NCI-H2029 (cell line): ENCODE measurements at regions not wholly inside any gene's neighbourhood (a gene's known extent, or its start where the extent isn't known, plus 50 kb on each side); places are given as distances from the start of the nearest gene placed in this dataset.
"Not testable (repeated sequence)": the region's sequence is repeated elsewhere in the genome, so short reads cannot be mapped to it uniquely, and the experiment has no call there.

Experiments
- DNase-seq: peaks from one replicate; lab custom pipeline; 2025; lab: John Stamatoyannopoulos, UW

DNA sequence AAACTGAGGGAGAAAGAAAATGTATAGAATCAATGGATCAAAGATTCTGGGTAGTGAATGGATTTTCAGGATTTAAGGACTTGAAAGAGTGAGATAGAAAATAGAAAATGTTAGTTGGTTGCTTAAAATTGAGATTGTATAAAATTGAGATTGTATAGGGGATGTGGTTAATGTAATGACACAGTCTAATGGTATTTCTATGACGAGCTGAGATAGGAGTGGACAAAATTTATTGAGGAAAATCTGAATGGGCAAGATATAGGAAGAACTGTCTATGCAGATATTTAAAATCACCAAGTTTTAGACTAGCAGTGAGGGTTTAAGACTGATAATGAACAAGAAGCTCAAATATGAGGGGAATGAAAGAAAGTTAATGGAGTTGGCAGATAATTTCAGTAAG is 406.6 kb downstream of the NYAP2 start:
- no peak for DNase-seq

DNA sequence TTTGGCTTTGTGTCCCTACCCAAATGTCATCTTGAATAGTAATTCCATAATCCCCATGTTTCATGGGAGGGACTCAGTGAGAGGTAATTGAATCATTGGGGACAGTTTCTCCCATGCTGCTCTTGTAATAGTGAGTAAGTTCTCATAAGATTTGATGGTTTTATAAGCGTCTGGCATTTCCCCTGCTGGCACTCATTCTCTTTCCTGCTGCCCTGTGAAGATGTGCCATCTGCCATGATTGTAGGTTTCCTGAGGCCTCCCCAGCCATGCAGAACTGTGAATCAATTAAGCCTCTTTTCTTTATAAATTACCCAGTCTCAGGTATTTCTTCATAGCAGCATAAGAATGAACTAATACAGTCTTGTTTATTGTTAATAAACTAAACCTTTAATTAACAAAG is 402.6 kb downstream of the NYAP2 start:
- not testable (repeated sequence) for DNase-seq

DNA sequence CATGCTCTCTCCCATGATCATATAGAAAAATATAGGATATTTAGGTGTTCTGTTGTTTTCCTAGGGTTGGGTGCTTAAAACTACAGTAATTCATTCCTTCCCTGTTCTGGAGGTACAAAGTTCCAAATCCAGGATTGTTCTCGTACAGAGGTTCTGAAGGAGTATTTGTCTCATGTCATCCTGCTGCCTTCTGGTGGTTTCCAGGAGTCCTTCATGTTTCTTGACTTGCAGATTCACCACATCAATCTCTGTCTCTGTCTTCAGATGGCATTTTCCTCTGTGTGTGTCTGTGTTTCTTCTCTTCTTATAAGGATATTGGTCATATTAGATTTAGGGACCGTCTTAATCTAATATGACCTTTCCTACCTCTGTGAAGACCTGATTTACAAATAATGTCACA is 397.9 kb downstream of the NYAP2 start:
- no peak for DNase-seq

DNA sequence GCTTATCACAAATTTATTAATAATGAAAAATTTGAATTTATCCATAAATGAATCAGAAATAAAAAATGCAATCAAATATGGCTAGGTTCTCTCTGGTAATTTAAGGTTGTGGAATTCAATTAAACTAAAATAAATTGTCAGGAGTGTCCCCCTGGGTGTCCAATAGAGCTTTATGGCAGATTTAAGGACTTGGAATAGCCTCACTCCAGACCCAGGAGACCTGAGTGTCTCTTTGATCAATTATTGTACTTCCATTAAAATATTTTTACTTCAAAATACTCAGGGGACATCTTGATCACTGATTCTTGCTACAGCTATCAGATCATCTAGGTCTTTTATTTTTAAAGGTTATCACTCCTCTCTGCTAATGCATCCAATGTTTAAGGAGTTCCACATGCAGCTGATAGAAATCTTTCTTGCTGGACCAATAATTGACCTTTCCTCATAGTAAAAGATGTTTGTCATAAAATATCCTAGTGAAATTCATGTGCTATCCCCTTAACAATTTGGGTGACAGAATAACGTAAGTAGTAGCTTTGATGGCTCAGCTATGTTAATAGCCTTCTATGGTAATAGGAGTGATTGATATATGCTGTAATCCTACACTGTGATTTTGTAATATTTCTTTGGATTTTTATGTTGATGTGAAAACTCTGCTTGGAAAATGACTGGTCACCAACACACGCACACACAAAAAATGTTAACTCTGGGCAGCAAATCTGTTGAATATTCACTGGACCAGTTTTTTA is 395.3 kb downstream of the NYAP2 start:
- DNase-seq, result no peak

DNA sequence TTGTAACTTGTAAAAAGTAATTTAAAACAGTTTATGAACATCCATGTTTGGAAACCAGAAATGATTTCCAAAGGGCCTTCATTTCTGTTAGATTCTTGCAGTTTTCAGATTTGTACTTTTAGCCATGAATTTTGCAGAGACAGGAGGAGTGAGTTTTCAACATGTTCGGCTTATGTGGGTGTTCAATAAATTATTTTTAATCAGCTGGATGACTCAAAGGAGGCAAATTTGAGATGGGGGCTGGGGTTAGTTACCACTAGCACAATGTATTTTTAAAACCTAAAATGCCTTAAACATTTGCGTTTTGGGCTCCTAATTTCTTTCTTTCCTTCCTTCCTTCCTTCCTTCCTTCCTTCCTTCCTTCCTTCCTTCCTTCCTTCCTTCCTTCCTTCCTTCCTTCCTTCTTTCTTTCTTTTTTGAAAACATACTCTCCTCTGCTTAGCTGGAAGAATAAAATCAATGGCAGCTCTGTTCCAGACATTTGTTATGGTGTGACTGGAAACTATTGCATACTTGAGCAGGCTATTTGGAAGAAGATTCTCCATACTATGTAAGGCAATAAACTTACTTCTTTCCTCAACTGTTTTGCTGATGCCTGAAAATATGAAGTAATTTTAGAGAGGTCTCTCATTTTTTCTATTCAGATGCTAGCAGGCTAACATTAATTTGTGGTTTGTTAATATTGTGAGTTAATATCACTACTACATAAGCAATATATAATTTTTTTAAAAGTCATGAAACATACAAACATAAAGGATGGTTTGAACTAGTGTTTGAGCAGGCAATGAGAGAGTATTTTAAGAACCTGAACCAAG is 394.4 kb downstream of the NYAP2 start:
- DNase-seq, result no peak

DNA sequence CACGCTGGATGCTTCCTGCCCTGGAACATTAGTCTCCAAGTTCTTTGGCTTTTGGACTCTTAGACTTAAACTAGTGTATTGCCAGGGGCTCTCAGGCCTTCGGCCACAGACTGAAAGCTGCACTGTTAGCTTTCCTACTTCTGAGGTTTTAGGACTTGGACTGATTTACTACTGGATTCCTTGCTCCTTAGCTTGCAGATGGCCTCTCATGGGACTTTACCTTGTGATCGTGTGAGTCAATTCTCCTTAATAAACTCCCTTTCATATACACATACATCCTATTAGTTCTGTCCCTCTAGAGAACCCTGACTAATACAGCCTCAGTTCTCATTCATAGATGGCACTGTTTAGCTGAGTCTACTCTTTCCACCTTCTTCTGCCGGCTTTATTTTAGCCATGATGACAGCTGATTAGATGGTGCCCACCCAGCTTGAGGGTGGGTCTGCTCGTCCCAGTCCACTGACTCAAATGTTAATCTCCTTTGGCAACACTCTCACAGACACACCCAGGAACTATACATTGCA is 389.1 kb downstream of the NYAP2 start:
- no peak for DNase-seq

DNA sequence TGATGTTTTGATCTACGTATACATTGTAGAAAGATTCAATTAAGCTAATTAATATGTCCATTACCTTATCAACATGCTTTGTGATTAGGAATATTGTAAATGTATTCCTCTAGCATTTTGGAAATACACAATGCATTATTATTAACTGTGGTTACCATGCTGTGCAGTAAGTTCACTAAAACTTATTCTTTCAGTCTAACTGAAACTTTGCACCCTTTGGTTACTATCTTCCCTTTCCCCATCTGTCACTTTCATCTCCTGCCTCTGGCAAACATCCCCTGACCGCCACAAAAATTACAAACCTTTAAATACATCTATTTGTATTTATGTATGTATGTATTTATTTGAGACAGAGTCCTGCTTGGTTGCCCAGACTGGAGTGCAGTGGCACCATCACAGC is 388.0 kb downstream of the NYAP2 start:
- DNase-seq, result no peak

DNA sequence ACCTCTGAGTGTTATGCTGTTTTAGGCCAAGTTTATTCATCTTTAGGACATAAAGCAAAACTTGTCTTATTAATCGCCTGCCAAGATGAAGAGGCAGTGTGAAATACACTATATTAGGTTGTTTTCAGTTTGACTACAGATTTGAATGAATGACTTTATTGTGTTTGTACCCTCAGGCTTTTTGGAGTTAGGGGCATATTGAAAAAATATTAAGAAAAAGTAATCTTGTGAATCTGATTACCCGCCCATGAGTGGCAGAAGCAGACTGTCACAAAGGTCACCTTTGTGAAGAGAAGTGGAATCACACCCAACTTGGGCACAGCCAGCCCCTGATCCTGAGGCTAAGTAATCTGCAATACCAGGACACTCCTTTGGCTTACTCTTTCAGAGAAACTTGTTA is 382.5 kb downstream of the NYAP2 start:
- DNase-seq, result no peak

DNA sequence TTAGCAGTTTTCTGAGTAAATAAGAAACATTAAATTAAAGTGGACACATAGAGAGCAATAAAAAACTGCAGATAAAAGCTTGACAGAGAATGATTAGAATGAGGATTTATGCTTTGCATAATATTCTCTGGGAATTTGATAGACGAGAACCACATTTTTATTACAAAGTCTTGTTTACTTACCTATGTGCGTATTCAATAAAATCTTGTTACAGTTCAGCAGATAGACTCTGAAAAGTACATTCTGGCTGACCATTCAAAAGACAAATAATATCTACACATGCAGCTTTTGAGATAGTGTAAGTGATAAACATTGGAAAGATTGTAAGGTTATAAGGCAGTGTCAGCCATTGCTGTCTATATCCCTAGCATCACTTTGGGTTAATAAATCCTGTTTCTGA is 381.6 kb downstream of the NYAP2 start:
- no peak for DNase-seq

DNA sequence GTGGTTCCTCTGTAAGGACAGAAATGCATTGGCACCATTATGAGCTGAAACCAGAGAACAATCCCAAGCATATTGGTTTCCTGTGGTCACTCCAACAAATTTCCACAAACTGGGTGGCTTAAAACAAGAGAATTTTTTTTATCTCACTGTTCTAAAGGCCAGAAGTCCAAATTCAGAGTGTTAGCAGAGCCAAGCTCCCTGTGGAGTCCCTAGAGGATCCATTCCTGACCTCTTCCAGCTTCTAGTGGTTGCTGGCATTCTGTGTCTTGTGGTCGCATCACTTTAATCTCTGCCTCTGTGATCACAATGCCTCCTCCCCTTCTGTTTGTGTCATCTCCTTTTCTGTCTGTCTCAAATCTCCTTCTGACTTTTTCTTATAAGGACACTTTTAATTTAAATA is 380.3 kb downstream of the NYAP2 start:
- DNase-seq, result no peak

DNA sequence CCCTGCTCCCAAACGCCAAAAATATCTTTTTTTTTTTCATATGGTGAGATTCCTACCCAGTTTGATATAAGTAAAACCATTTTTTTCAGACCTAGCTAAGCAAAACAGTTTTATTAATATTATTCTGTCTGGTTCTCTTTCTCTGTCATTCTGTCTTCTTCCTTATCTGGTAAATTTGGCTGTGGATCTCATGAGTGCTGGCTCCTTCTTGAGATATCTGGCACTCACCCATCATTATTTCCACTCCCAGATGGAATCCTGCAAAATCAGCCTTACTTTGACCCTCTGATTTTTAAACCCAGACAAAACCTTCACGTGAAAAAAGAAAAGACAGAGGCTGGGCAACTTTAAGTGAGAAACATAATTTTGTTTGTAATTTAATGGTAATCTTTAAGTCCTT is 373.6 kb downstream of the NYAP2 start:
- no peak for DNase-seq

DNA sequence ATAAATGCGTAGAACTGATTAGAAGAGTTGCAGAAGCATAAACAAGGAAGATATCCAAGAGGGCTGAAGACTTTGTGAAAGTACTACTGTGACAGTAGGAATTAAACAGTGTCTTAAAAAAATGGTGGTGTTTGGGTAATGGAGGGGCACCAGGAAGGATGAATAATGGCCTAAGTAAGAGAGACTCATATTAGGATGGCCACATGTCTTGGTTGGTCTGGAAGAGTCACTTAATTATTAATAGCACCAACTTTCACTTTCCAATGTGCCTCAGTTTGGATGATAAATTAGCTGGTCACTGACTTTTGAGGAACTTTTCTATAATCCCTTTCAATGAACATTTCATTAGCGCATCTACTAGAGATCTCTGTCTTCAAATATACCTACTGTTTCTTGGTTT is 372.2 kb downstream of the NYAP2 start:
- DNase-seq, result no peak

DNA sequence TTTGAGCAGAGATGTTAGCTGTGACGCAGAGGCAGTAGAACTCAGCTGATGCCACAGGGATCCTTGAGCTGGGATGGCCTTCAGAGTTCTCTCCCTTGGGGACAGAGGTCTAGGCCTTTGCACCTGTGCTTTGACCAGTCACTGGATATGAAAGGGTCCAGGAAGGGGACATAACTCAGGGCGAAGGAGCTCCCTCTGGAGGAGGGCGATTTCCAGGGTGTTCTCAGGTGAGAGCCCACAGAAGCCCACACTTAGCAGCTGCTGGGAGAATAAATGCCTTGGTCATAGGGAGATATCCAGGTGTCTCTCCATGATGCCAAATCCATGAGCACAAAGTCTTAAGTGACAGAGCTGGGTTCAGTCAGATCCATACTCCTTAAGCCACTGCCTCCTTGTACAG is 369.2 kb downstream of the NYAP2 start:
- no peak for DNase-seq

DNA sequence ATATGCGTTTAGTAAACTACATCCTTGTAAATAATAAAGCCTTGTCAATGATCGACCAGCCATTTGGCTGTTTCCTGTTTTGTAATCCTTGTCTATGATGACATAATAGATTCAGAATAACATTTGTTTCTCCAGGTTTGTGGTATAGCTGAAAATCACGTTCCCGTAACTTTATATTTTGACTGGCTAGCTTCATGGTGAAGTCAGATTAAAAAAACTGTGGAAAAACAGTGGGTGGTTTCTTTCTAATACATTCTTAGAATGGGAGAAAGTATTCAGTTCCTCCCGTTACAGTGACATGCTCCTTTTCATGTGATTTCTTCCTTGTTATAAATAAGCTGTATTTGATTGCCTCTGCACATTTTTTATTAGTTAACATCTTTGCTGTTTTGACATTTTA is 366.9 kb downstream of the NYAP2 start:
- no peak for DNase-seq

DNA sequence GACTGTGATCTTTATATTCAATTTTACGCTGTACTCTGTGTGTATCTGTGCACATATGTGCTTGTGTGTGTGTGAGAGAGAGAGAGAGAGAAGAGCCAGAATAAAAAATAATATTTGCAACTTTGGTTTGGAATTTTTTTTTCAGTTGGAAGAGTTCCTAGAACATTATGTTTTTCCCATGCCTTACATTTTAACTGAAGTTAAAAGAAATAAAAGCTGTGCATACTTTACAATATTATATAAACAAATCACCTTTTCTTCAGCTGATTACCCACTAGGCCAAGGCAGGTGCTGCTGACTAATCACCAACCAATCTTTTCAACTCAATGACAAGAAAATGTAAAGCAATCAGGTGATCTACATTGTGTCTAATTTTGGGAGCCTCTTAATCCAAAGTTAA is 366.3 kb downstream of the NYAP2 start:
- no peak for DNase-seq

DNA sequence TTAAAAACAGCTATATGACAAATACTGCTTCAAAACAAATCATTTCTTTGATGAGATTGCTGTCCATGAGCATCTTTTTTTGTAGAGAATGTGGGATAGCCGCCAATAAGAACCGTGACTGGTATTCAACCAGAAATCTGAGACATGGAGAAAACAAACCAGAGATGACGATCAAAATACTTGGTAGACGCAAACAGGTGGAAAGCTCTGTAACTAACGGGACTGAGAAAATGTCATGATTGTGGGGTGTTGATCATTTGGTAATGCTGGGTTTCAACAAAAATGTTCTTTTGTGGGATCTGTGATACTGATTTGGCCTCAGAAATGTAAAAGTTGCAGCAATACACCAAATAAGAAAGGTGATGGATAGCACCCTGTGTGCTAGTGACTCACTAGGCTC is 364.8 kb downstream of the NYAP2 start:
- no peak for DNase-seq

DNA sequence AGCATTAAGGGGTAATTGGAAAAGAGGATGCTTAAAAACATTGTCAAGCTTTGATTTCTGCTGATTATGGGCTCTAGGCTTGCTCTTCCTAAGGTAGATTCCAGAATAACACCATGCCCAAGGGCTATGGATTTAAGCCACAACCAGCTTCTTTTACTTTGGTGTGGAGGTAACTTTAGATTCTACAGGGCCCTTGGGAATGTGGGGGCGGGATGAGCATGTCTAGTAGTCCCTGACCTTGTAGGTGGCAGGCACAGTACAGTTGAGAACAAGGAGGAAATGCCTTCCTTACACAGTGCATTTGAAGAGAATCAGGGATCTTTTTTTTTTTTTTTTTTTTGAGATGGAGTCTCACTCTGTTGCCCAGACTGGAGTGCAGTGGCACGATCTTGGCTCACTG is 364.2 kb downstream of the NYAP2 start:
- no peak for DNase-seq

DNA sequence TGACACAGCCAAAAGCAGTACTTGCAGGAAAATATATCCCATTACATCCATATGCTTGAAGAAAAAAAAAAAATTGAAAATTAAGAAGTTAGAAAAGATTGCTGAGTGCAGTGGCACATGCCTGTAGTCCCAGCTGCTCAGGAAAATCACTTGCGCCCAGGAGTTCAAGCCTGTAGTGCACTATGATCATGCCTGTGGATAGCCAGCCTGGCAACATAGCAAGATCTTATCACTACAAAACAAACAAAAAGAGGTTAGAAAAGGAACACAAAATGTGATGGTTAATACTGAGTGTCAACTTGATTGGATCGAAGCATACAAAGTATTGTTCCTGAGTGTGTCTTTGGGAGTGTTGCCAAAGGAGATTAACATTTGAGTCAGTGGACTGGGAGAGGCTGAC is 361.9 kb downstream of the NYAP2 start:
- no peak for DNase-seq

DNA sequence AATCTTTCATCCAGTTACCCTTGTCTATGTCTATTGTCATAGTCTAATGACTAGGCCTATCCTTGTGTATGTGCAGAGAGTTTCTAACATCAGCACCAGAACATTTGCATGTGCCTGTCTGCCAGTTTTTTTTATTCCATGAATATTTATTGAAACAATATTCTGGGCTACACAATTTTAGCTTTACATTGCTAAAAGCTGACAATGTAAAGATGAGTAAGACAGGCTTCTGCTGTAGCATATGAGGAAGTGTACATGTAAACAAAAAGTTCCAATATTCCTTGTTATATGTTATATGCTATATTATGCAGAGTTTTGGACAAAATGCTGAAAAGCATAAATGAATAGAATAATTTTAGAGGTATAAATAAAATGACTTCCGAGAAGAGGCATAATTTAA is 357.7 kb downstream of the NYAP2 start:
- DNase-seq, result no peak

DNA sequence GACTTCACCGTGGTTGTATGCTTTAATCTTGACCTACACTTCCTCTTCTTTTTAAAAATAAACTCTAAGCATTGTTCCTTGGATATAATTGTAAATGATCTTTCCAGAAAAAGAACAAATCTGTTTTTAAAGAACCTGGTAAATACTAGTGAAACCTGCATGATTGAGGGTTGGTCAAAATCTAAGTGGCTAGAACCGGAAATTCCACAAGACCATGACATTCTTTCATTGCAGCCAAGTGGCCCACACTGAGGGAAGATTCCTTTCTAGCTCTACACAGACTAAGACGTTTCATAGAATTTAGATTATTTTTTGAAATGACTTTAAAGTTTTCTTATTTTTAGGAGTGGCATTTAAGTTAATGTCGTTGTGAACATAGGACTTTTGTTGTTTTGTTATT is 356.7 kb downstream of the NYAP2 start:
- no peak for DNase-seq

DNA sequence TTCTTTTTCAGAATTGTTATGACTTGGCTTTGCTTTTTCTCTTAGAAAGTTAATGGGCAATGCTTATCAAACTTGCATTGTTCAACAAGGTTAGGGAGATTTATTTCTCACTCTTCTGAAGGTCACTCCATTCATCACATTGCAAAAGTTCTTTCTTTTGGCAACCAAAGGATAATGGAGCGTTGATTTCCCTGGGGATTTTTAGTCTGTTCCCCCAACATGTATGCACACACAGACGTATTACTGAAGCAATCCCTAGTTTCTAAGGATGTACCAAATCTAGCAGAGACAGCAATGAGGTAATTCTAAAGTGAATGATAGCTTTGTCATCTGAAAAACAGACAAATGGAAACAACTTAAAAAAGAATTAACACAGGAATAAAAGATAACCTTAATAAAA is 349.1 kb downstream of the NYAP2 start:
- DNase-seq, result no peak

DNA sequence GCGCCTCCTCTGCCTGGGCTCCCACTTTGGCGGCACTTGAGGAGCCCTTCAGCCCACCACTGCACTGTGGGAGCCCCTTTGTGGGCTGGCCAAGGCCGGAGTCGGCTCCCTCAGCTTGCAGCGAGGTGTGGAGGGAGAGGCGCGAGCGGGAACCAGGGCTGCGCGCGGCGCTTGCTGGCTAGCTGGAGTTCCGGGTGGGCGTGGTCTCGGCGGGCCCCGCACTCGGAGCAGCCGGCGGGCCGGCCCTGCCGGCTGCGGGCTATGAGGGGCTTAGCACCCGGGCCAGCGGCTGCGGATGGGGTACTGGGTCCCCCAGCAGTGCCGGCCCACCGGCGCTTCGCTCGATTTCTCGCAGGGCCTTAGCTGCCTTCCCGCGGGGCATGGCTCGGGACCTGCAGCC is 344.5 kb downstream of the NYAP2 start:
- DNase-seq, result not testable (repeated sequence)

DNA sequence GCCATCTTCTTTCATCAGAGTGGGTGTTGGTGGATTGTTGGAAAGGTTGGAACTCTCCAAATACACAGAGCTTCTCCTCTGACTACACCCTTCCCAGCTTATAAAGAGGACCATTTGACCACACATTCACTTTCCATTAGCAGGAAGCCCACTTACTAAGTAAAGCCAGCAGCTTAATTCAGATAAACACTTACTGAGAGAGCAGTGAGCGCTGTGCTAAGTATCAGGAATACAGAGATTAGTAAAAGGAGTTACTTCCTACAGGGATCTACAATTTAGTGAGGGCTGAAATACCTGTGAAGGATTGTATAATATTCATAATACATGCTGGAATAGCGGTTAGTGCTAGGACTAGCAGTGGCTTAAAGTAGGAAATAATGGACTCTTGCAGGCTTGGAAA is 343.0 kb downstream of the NYAP2 start:
- no peak for DNase-seq

DNA sequence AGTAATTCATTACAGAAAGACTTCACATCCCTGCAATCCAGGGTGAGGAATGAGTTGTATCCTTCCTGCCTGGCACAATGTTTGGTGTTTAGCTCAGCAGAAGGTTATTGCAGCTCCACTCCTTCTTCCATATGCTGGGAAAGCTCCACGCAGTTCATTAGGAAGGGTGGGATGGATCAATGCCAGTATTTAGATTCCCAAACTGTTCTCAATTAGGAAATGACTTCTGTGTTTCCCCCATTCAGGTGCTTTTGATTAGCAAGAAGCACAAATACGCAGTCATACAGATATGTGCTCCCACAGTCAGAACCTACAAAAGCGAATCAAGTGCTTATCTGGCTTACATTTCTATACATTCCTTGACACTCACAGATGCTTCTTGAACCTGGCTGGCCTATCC is 340.6 kb downstream of the NYAP2 start:
- DNase-seq, result no peak
